ENCODE measurements at regions not wholly inside any gene's neighbourhood (a gene's known extent, or its start where the extent isn't known, plus 50 kb on each side); places are given as distances from the start of the nearest gene placed in this dataset.

- TF ChIP-seq CTCF (IDR thresholded peaks at IDR 0.05) (no peak), POLR2A (IDR thresholded peaks at IDR 0.05) (no peak), POLR2AphosphoS5 (IDR thresholded peaks at IDR 0.05) (no peak), EP300 (IDR thresholded peaks at IDR 0.05) (no peak)
These were observed 133.1 kb downstream of the LY86 start for GRCh38 chr6:6721606-6722005.

All from stomach (tissue), 4 donors.